H1 (cell line): ENCODE measurements at regions not wholly inside any gene's neighbourhood (a gene's known extent, or its start where the extent isn't known, plus 50 kb on each side); places are given as distances from the start of the nearest gene placed in this dataset.

Experiments
- CHD1 ChIP-seq: IDR thresholded peaks from 2 replicates; pipeline ENCODE4 v1.6.1; 2012; ENCODE audit warnings: low read depth, low read length, improper control_type of control experiment
- CHD2 ChIP-seq: IDR thresholded peaks from 2 replicates; pipeline ENCODE4 v1.6.1; 2012; ENCODE audit warnings: low read length, improper control_type of control experiment
- CTBP2 ChIP-seq: IDR thresholded peaks from 2 replicates; pipeline ENCODE4 v1.7.0; 2011; ENCODE audit warnings: borderline replicate concordance, mild to moderate bottlenecking, moderate library complexity, mixed read lengths, low read length; ENCODE audit not compliant: insufficient read depth, insufficient read length
- E2F6 ChIP-seq: IDR thresholded peaks from 2 replicates; pipeline ENCODE4 v1.6.1; 2012; ENCODE audit warnings: inconsistent platforms
- HDAC6 ChIP-seq: IDR thresholded peaks from one replicate; pipeline ENCODE4 v1.7.1; 2012; ENCODE audit warnings: low read depth, mild to moderate bottlenecking, inconsistent platforms, low read length, moderate library complexity
- JUND ChIP-seq: IDR thresholded peaks from 2 replicates; pipeline ENCODE4 v1.6.1; 2011; ENCODE audit warnings: mild to moderate bottlenecking, improper control_type of control experiment, low read length
- PHF8 ChIP-seq: fragments of 200-600 bp; sonication (generic); conservative IDR thresholded peaks from 2 replicates; pipeline ENCODE4 v1.7.1; 2012; ENCODE audit warnings: low read depth, mild to moderate bottlenecking, inconsistent platforms, low read length, moderate library complexity
- SIX5 ChIP-seq: IDR thresholded peaks from 2 replicates; pipeline ENCODE4 v1.6.1; 2011; ENCODE audit warnings: mild to moderate bottlenecking, low read depth, low read length
- SP1 ChIP-seq: IDR thresholded peaks from 2 replicates; pipeline ENCODE4 v1.6.1; 2011; ENCODE audit warnings: low read depth, low read length
- TAF1 ChIP-seq: IDR thresholded peaks from 2 replicates; pipeline ENCODE4 v1.6.1; 2011; ENCODE audit warnings: mild to moderate bottlenecking, low read depth, low read length
- ZNF274 ChIP-seq: IDR thresholded peaks from 2 replicates; pipeline ENCODE4 v1.7.0; 2012; ENCODE audit warnings: low read length, borderline replicate concordance; ENCODE audit errors: extremely low read depth
- TF ChIP-seq, protein P1 (sequence below), 3 experiments: IDR thresholded peaks; 1 replicate in 2 of 3; 2 replicates in 1 of 3; pipeline versions ENCODE4 v1.5.1 to v1.6.1; 2011; ENCODE audit warnings: low read length in 3 of 3, mild to moderate bottlenecking in 3 of 3, inconsistent platforms in 2 of 3, low read depth in 1 of 3, moderate library complexity in 1 of 3; ENCODE audit not compliant: insufficient read depth in 1 of 3; ENCODE audit errors: control extremely low read depth in 1 of 3
- TF ChIP-seq, protein P2 (sequence below): IDR thresholded peaks from 2 replicates; pipeline ENCODE4 v1.6.1; 2011; ENCODE audit warnings: low read depth, mild to moderate bottlenecking, low read length; ENCODE audit not compliant: insufficient read depth

GRCh38 chr14:98249057-98249456 is 1022.9 kb downstream of the BCL11B start (continued):
- TF ChIP-seq, protein P1, sequence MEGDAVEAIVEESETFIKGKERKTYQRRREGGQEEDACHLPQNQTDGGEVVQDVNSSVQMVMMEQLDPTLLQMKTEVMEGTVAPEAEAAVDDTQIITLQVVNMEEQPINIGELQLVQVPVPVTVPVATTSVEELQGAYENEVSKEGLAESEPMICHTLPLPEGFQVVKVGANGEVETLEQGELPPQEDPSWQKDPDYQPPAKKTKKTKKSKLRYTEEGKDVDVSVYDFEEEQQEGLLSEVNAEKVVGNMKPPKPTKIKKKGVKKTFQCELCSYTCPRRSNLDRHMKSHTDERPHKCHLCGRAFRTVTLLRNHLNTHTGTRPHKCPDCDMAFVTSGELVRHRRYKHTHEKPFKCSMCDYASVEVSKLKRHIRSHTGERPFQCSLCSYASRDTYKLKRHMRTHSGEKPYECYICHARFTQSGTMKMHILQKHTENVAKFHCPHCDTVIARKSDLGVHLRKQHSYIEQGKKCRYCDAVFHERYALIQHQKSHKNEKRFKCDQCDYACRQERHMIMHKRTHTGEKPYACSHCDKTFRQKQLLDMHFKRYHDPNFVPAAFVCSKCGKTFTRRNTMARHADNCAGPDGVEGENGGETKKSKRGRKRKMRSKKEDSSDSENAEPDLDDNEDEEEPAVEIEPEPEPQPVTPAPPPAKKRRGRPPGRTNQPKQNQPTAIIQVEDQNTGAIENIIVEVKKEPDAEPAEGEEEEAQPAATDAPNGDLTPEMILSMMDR (IDR thresholded peaks at IDR 0.05; ENCODE audit: control extremely low read depth in 1 of 3, insufficient read depth in 1 of 3, low read depth in 1 of 3, low read length in 3 of 3) = no peak
- TF ChIP-seq SP1 (no peak), CHD1 (no peak), JUND (no peak), PHF8 (no peak), HDAC6 (no peak), CTBP2 (no peak), E2F6 (no peak), SIX5 (no peak), ZNF274 (no peak), TAF1 (no peak), CHD2 (no peak)
- TF ChIP-seq, protein P2, sequence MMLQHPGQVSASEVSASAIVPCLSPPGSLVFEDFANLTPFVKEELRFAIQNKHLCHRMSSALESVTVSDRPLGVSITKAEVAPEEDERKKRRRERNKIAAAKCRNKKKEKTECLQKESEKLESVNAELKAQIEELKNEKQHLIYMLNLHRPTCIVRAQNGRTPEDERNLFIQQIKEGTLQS = no peak
